Aorta (tissue), 5 donors: ENCODE measurements at regions not wholly inside any gene's neighbourhood (a gene's known extent, or its start where the extent isn't known, plus 50 kb on each side); places are given as distances from the start of the nearest gene placed in this dataset.

Source experiments
- ATAC-seq: fragments of 200-7000 bp; cut with Tn5 transposase; one replicate; pipeline ENCODE4 v1.9.1; 2022; ENCODE audit warnings: moderate library complexity; ENCODE audit not compliant: low FRiP score
- DNase-seq, 2 donors: peaks; one replicate each; pipeline ENCODE4 v3.0.0-alpha.2; 2020
- H3K27ac ChIP-seq, 2 donors: one replicate each; pipeline ENCODE4 v1.5.1; 2013; ENCODE audit warnings: low read length in 2 of 2, mild to moderate bottlenecking in 2 of 2, moderate library complexity in 2 of 2, control low read depth in 1 of 2, inconsistent platforms in 1 of 2, low read depth in 1 of 2
- H3K27me3 ChIP-seq, 2 donors: one replicate each; pipeline ENCODE4 v1.6.1; 2013; ENCODE audit warnings: control low read depth in 1 of 2, low read length in 1 of 2, mild to moderate bottlenecking in 1 of 2, moderate library complexity in 1 of 2; ENCODE audit not compliant: insufficient read depth in 2 of 2, control insufficient read depth in 1 of 2
- H3K36me3 ChIP-seq, 2 donors: one replicate each; pipeline ENCODE4 v1.6.1; 2013; ENCODE audit warnings: control low read depth in 1 of 2, low read length in 1 of 2, mild to moderate bottlenecking in 1 of 2; ENCODE audit not compliant: insufficient read depth in 2 of 2, control insufficient read depth in 1 of 2
- H3K4me1 ChIP-seq, 2 donors: one replicate each; pipeline ENCODE4 v1.6.1; 2013; ENCODE audit warnings: low read length in 2 of 2, control low read depth in 1 of 2, mild to moderate bottlenecking in 1 of 2, moderate library complexity in 1 of 2; ENCODE audit not compliant: insufficient read depth in 2 of 2, control insufficient read depth in 1 of 2
- H3K4me3 ChIP-seq, 2 donors: one replicate each; pipeline ENCODE4 v1.5.1; 2013; ENCODE audit warnings: low read length in 2 of 2, control low read depth in 1 of 2, mild to moderate bottlenecking in 1 of 2
- H3K9me3 ChIP-seq: one replicate; pipeline ENCODE4 v1.6.1; 2013; ENCODE audit warnings: mild to moderate bottlenecking, low read length; ENCODE audit not compliant: control insufficient read depth
- WGBS, 2 donors: extraction: QIAGEN DNeasy Blood & Tissue Kit; methylation state at CpG; one replicate each; pipeline ENCODE4 v1.1.7; 2013; 5-methylcytosine and 5-hydroxymethylcytosine counted together
- intact Hi-C, 2 donors: fragments of 100-400 bp; cut with DNase I; formaldehyde crosslinking; loops; one replicate each; pipeline versions ENCODE4 v1.14.2 to v1.15.0; 2022
- donor health status: healthy with polysubstance abuse.
- donor health status: Bipolar disorder and iron deficiency.
- donor health status: DM: no; HTN: no; CAD: no.
- donor health status: DM: no; HTN: no; CAD: no.
- donor health status: DM: yes; HTN: yes; CAD: no.

DNA sequence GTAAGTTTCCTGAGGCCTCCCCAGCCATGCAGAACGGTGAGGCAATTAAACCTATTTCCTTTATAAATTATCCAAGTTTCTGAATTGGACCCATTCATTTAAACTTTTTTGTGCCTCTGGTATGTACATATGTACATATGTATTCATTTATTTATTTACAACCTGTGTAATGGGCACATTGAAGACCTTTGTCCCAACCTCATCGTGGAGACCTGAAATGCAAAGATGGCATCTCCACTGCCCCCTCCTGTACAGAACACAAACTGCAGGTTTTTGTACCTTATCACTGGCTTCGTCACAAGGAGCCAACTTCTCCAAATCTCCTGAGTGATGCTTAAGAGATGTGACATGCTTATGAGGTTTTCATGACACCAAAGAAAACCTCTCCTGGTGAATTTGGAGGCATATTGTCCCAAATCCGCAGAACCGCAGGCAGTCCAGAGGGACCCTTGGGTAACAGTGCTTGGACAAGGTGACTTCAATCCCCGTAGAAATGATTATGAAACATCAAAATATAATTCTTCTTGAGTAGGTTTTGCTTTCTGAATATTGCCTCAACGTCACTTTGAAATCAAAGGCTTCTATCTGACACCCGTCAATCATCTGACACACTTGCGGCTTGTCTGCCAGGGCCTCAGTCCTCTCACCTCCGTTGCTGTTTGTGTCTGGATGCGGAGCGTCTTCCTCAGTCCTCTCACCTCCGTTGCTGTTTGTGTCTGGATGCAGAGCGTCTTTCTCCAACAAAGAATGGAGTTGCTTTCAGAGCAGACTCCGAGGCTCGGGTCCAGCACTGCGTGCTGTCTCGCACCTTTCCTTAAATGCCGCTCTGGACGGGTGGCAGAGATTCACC, 135.0 kb upstream of the IRX4 start:
- no peaks in the 10 kb centered on the region for H3K4me1 ChIP-seq
- H3K36me3 ChIP-seq, result no peaks in the 10 kb centered on the region
- H3K9me3 ChIP-seq, result no peaks in the 10 kb centered on the region
- no peaks in the 10 kb centered on the region for H3K27me3 ChIP-seq
- ATAC-seq (no peak), DNase-seq (peak in 1 of 2 donors; percentile 38)
- no peak overlapping the region for H3K4me3 ChIP-seq
- intact Hi-C loops, result no loop called here
- WGBS, 2 donors, result 80% methylated on average over 20 of the region's 20 CpGs
- H3K27ac ChIP-seq, result no peak overlapping the region

DNA sequence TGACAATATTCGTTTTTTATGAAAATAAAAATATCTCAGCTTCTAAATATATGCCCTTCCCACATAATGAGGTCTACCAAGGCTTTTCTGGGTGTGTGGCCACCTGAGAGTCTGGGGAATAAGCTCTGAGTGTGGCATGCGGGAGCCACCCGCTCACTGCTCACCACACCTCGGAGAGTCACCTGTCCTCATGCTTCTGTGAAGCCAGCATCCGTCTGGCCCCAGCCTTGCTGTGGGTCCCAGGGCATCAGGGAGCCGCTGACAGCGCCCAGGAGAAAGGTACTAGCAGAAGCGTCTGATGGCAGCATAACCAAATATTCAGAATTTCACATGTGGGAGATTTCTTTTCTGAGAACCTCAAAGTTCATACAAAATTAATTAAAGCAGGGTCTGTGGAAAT, 133.2 kb upstream of the IRX4 start:
- Histone ChIP-seq H3K4me3 (no peak overlapping the region), H3K27me3 (no peaks in the 10 kb centered on the region), H3K4me1 (no peaks in the 10 kb centered on the region), H3K9me3 (no peaks in the 10 kb centered on the region), H3K36me3 (no peaks in the 10 kb centered on the region), H3K27ac (no peak overlapping the region)
- 58 to 73% methylated on average over 8 of the region's 8 CpGs for WGBS, 2 donors
- DNase-seq, result peak in 1 of 2 donors; percentile 12
- intact Hi-C loops, result no loop called here
- no peak for ATAC-seq

DNA sequence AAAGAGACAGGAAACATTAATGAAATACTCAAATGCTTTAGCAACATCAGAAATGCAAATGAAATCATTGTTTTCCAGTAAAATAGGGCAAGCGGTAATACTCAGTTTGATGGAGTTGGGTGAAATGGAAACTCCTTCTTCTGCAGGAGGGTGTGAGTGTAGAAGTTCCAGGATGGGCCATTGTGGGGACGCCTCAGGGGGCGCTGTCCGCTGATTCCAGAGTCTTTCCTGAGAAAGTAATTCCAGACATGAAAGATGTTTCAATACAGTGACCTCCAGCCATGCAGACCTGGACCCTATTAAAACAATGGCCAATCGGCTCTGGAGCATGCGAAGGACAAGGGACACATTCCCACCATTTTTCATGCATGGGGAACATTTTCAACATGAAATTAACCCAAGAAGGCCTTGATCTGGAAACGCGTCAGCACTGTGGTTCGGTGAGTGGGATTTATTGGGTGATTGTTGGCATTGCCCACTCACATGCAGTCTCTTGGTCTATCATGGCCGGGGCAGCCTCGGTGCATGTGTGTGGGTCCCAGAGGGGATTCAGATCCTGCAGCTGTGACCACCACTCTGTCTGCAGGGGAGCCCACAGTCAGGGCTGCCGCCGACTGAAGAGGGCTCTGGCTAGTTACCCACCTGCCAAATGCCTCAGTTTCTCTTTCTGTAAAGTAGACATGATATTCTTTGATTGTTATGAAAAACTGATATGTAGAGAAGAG, 132.6 kb upstream of the IRX4 start:
- no peak overlapping the region for H3K4me3 ChIP-seq
- no peaks in the 10 kb centered on the region for H3K27me3 ChIP-seq
- DNase-seq, result peak in 1 of 2 donors; percentile 19
- intact Hi-C loops, result no loop called here
- H3K4me1 ChIP-seq, result no peaks in the 10 kb centered on the region
- H3K36me3 ChIP-seq, result no peaks in the 10 kb centered on the region
- no peak overlapping the region for H3K27ac ChIP-seq
- no peak for ATAC-seq
- 63 to 75% methylated on average over 13 of the region's 13 CpGs for WGBS, 2 donors
- no peaks in the 10 kb centered on the region for H3K9me3 ChIP-seq

DNA sequence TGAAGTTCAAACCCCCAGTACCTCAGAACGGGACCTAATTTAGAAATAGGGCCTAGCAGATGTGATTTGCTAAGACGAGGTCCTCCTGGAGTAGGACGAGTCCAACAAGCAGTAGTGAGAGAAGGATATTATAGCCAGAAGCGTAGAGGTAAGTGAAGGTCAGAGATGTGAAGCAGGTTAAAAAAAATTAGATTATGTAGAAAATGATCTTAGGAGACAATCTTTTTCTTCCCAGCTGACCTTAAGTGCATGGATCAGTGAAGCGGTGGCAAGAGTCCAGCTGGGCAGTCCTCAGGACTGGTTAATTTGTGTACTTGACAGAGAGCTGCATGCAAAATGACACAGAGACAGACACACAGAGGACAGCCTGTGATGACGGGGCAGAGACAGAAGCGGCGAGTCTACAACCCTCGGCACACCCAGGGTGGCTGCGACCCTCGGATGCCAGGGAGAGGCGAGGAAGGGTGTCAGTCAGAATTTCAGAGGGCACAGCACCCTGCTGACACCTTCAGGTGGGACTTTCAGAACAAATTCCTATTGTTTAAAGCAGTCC, 131.4 kb upstream of the IRX4 start:
- Histone ChIP-seq H3K4me3 (no peak overlapping the region), H3K4me1 (no peaks in the 10 kb centered on the region), H3K9me3 (no peaks in the 10 kb centered on the region), H3K27ac (no peak overlapping the region), H3K27me3 (no peaks in the 10 kb centered on the region), H3K36me3 (no peaks in the 10 kb centered on the region)
- no peak for ATAC-seq
- 83 to 87% methylated on average over 12 of the region's 12 CpGs for WGBS, 2 donors
- intact Hi-C loops, result no loop called here
- peak in 1 of 2 donors; percentile 3 for DNase-seq

DNA sequence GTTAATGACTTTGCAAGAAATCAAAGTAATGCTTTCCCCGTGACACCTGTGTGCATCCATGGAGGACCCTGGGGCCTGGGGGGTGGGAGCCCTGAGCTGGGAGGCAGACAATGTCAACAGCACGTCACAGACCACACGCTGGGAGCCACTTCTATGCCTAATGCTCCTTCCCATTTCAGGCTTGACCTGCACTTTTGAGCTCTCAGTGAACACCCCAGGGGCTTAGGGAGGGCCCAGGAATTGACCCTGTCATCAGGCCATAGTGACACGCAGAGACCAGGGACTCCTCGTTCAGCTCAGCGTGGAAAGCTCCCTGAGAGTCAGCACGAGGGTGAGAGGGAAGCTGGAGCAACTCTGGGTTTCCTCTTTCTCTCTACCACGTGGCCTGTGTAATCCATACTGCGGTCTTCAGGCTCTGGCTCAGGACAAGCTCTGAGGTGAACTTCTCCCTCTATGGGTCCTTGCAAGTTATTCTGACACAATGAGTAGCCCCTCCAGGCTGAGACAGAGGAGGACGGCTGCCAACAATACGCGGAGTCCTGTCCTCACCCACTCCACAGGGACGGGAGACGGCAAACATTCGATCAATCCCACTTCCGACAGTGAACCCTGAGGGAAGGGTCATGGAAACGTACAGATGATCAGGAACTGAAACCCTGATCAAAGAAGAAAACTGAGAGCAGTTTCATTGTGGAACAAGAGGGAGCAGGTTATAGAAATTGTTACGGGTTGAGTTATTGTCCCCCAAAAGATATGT, 130.8 kb upstream of the IRX4 start:
- WGBS, 2 donors, result 69 to 72% methylated on average over 18 of the region's 18 CpGs
- H3K27me3 ChIP-seq, result no peaks in the 10 kb centered on the region
- H3K4me1 ChIP-seq, result no peaks in the 10 kb centered on the region
- intact Hi-C loops, result no loop called here
- ATAC-seq (no peak), DNase-seq (peak in 1 of 2 donors; percentile 19)
- no peaks in the 10 kb centered on the region for H3K36me3 ChIP-seq
- no peak overlapping the region for H3K27ac ChIP-seq
- H3K4me3 ChIP-seq, result no peak overlapping the region
- H3K9me3 ChIP-seq, result no peaks in the 10 kb centered on the region

DNA sequence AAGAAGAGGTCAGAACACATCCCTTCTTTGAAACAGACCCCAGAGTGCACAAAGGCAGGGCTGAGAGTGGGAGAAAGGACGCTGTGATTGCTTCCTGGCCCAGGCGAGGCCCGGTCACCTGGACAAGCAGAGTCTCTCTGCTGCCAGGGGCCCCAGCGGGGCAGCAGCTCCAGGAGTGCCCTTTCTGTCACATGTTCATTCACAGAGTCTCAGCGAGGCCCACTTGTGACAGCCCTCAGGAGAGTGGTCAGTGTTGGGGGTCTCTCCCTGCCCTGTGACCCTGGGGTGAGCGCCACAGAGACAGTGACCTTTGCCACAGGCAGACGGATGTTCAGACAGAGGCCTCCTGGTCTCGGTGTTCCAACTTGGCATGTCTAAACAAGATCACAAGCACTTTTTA, 130.2 kb upstream of the IRX4 start:
- ATAC-seq (no peak), DNase-seq (peak in 1 of 2 donors; percentile 17)
- H3K4me1 ChIP-seq, result no peaks in the 10 kb centered on the region
- H3K27ac ChIP-seq, result no peak overlapping the region
- H3K36me3 ChIP-seq, result no peaks in the 10 kb centered on the region
- no peaks in the 10 kb centered on the region for H3K27me3 ChIP-seq
- intact Hi-C loops, result no loop called here
- no peak overlapping the region for H3K4me3 ChIP-seq
- H3K9me3 ChIP-seq, result no peaks in the 10 kb centered on the region
- WGBS, 2 donors, result 73 to 75% methylated on average over 8 of the region's 8 CpGs

DNA sequence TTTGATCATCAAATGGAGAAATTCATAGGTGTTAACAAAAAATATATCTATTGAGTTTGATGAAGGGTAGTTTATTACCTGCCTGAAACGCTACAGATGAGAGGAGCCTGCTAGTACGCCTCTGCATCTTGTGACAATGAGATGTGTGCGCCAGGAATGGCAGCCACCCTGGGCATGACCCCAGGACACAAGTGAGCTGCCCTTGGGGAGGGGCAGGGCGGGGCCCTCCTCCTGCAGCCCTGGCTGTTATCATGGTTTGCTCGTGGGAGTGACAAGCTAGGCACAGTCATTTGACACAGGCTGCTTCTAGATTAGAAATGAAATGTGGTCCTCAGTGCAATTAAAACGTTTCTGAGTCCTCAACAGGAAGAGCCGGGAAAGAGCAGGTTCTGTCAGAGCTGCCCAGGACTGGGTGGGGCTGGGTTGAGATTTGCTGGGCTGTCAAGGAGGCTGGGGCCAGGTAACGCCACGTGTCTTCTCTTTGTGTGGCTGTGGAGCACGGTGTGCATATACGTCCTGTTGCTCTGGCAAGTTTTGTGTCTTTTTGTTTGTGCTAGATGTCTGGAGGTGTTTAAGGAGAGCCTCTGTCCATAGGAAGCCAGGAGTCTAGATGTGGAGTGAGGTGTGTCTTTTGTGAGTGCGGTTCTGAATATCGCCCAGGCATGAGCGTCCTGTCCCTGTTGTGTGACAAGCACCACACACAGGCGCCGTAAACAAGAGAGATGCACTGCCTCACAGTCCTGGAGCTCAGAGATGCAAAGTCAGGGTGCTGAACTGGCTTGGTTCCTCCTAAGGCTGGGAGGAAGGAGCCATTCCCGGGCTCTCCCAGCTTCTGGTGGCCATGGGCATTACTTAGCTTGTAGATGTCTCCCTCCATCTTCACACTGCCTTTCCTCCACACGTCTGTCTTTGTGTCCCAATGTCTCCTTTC, 129.0 kb upstream of the IRX4 start:
- H3K4me3 ChIP-seq, result no peak overlapping the region
- H3K4me1 ChIP-seq, result no peaks in the 10 kb centered on the region
- intact Hi-C loops, result no loop called here
- H3K27ac ChIP-seq, result no peak overlapping the region
- DNase-seq, result peak in 1 of 2 donors; percentile 26
- H3K9me3 ChIP-seq, result no peaks in the 10 kb centered on the region
- ATAC-seq, result no peak
- WGBS, 2 donors, result 76 to 79% methylated on average over 18 of the region's 18 CpGs
- no peaks in the 10 kb centered on the region for H3K27me3 ChIP-seq
- H3K36me3 ChIP-seq, result no peaks in the 10 kb centered on the region

DNA sequence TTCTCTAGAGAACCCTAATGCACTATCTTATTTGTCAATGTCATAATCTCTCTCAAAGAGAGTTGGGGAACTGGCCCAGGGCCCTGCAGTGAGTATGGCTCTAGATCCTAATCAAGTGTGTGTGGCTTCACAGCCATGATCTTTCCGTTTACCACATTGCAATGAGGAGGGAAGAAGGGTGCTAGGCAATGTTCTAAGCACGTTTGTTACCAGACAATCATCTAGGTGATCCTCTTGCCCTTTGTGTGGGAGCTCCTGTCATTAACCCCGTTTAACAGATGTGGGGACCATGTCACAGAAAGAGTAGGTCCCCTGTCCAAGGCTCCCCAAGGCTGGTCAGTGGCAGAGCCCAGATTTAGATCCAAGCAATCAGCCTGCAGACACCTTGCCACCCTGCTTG, 128.2 kb upstream of the IRX4 start:
- no peaks in the 10 kb centered on the region for H3K4me1 ChIP-seq
- H3K27me3 ChIP-seq, result no peaks in the 10 kb centered on the region
- ATAC-seq (no peak), DNase-seq (peak in 1 of 2 donors; percentile 2)
- intact Hi-C loops, result no loop called here
- H3K27ac ChIP-seq, result no peak overlapping the region
- H3K9me3 ChIP-seq, result no peaks in the 10 kb centered on the region
- H3K36me3 ChIP-seq, result no peaks in the 10 kb centered on the region
- 74 to 80% methylated on average over 3 of the region's 3 CpGs for WGBS, 2 donors
- no peak overlapping the region for H3K4me3 ChIP-seq
